SJSA1 (cell line): ENCODE measurements at regions not wholly inside any gene's neighbourhood (a gene's known extent, or its start where the extent isn't known, plus 50 kb on each side); places are given as distances from the start of the nearest gene placed in this dataset.
"Not testable (repeated sequence)": the region's sequence is repeated elsewhere in the genome, so short reads cannot be mapped to it uniquely, and the experiment has no call there.

Experiments
- DNase-seq, 2 experiments: peaks; one replicate each; pipeline ENCODE4 v3.0.0-alpha.2; 2015 to 2020; ENCODE audit warnings: low spot score in 2 of 2, low read depth in 1 of 2
- H3K27ac ChIP-seq: fragments of 250-450 bp; sonication (Bioruptor Pico); 2 replicates; pipeline ENCODE4 v1.5.1; 2020; ENCODE audit warnings: mild to moderate bottlenecking, moderate library complexity
- H3K27me3 ChIP-seq: fragments of 250-450 bp; sonication (Bioruptor Pico); replicated peaks from 2 replicates; pipeline ENCODE4 v1.5.1; 2020; ENCODE audit warnings: mild to moderate bottlenecking, moderate library complexity
- H3K36me3 ChIP-seq: fragments of 250-450 bp; sonication (Bioruptor Pico); 2 replicates; pipeline ENCODE4 v1.5.1; 2020; ENCODE audit warnings: mild to moderate bottlenecking
- H3K4me1 ChIP-seq: fragments of 250-450 bp; sonication (Bioruptor Pico); replicated peaks from 2 replicates; pipeline ENCODE4 v1.6.1; 2021; ENCODE audit warnings: mild to moderate bottlenecking
- H3K4me3 ChIP-seq: fragments of 250-450 bp; sonication (Bioruptor Pico); 2 replicates; pipeline ENCODE4 v1.5.1; 2020; ENCODE audit warnings: mild to moderate bottlenecking
- H3K9me3 ChIP-seq: fragments of 250-450 bp; sonication (Bioruptor Pico); replicated peaks from 2 replicates; pipeline ENCODE4 v1.5.1; 2020; ENCODE audit warnings: mild to moderate bottlenecking

DNA sequence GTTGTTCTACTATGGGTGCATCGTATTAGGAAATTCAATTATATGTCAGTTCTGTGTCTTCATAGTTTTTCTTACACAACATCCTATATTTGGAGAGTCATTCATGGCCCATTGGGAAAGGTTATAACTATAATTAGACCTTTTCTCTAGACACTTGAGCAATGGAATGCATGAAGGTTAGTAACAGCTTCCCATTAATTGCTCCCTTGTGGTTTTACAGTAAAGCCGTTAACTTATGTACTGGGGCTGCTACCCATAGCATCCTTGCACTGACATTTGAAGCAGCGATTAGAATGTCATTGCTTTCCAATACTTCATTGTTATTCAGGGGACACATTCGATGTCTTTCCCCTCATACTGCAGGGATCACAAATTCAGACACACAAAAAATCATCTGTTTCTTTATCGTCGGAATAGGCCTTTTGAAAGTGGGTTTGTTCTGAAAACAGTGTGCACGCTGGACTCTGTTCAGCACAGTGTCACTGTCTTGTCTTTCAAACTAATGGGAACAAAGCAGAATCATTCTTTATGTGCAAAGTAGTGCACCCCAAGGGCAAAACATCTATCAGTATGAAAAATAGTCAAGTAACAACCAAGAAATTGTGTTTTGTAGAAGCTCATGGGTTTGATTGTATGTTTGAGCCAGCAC lies 634.3 kb upstream of the MAP3K7 start:
- H3K36me3 ChIP-seq = no peaks in the 10 kb centered on the region
- no peaks in the 10 kb centered on the region for H3K9me3 ChIP-seq
- H3K4me1 ChIP-seq = no peaks in the 10 kb centered on the region
- DNase-seq = no peak
- H3K27ac ChIP-seq = no peak overlapping the region
- no peaks in the 10 kb centered on the region for H3K27me3 ChIP-seq
- H3K4me3 ChIP-seq = no peak overlapping the region

DNA sequence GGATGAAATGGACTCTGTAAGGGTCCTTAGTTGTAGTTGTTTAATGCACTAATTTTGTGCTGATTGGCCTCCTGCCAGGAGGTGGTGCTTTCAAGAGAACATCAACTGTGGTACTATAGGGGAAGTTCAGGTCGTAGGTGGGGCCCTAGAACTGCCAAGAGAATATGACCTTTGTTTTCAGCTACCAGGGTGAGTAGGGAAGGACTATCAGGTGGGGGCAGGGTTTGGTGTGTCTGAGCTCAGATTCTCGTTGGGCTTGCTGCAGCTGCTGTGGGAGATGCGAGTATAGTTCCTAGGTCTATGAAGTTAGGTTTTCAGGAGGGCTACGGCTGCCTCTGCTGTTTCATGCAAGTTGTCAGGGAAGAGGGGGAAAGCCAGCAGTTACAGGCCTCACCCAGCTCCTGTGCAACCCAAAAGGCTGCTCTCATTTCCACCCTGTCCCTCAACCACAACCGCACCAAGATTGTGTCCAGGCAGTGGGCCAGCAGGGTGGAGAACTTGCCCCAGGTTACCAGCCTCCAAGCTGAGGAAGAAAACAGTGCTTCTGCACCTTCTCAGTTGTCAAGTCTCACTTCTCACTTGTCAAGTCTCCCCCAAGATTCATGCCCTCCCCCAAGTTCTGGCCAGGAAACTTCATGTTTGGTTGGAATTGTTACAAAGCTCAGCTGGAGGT lies 626.5 kb upstream of the MAP3K7 start:
- H3K36me3 ChIP-seq = no peaks in the 10 kb centered on the region
- H3K27ac ChIP-seq = no peak overlapping the region
- DNase-seq = no peak
- H3K4me1 ChIP-seq = no peaks in the 10 kb centered on the region
- H3K27me3 ChIP-seq = no peaks in the 10 kb centered on the region
- H3K9me3 ChIP-seq = no peaks in the 10 kb centered on the region
- H3K4me3 ChIP-seq = no peak overlapping the region

DNA sequence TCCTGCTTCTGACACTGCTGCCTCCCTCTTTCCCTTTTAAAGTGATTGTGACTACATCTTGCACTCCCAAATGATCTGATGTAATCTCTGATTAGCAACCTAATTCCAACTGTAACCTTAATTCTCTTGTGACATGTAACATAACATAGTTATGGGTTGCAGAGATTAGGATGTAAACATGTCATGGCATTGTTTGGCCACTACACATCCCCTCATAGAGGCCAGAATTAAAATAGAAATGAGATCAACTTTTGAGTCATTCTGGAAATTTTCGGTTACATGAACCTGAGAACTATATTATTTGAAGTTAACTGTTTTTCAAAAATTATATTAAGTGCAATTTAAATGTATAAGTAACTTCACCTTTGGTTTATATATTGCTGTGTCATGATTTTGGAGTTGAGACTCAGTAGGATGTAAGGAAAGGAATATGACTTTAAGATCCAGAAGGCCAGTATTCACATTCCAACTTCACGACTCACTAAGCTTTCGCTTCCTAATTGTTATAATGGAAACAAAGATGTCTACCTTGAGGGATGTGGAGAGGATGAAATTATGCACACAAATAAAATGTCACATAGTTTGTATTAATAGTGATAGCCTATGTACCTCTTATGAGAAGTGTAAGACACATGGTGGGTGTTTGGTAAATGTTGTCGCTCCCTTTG lies 611.9 kb upstream of the MAP3K7 start:
- DNase-seq = no peak
- Histone ChIP-seq H3K4me3 (no peak overlapping the region), H3K4me1 (no peaks in the 10 kb centered on the region), H3K9me3 (no peaks in the 10 kb centered on the region), H3K36me3 (no peaks in the 10 kb centered on the region), H3K27ac (no peak overlapping the region), H3K27me3 (no peaks in the 10 kb centered on the region)

DNA sequence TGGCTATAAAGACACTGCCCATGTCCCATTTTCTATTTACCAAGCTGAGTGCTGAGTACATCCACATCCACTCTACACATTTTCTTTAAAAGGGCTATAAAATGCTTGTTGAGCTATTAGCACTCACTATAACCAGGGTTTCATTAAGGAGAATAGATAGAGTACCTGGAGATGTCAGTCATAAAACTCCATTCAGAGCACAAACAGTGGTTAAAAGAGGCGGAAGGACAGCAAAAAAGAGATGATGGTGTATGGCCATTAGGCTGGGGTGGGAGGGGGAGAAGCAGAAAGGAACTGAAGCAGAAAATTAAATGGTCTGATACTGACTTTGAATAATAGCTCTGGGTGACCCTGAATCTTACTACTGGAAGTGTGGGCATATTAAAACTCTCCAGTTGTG lies 609.9 kb upstream of the MAP3K7 start:
- no peaks in the 10 kb centered on the region for H3K9me3 ChIP-seq
- no peaks in the 10 kb centered on the region for H3K36me3 ChIP-seq
- DNase-seq = no peak
- H3K4me3 ChIP-seq = no peak overlapping the region
- H3K27ac ChIP-seq = no peak overlapping the region
- H3K27me3 ChIP-seq = no peaks in the 10 kb centered on the region
- H3K4me1 ChIP-seq = no peaks in the 10 kb centered on the region

DNA sequence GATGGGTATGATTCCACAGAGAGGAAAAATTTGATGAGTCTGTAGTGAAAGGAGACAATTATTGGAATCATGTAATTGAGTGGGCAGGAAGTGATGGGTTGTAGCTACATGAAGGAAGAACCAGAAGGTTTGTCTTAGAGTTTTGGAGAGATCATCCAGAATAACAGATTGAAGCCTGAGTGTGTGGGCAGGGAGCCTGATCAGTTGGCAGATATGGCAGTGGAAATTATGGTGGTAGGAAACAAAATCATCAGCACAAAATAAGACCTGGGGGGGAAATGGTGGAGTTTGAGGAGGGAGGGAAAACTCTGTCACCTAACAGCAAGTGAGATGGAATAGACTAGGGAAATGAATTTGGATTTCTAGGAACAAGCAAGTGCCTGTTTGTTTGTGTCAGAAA lies 606.6 kb upstream of the MAP3K7 start:
- no peak for DNase-seq
- Histone ChIP-seq H3K27me3 (no peaks in the 10 kb centered on the region), H3K4me1 (no peaks in the 10 kb centered on the region), H3K9me3 (no peaks in the 10 kb centered on the region), H3K27ac (no peak overlapping the region), H3K4me3 (no peak overlapping the region), H3K36me3 (no peaks in the 10 kb centered on the region)

DNA sequence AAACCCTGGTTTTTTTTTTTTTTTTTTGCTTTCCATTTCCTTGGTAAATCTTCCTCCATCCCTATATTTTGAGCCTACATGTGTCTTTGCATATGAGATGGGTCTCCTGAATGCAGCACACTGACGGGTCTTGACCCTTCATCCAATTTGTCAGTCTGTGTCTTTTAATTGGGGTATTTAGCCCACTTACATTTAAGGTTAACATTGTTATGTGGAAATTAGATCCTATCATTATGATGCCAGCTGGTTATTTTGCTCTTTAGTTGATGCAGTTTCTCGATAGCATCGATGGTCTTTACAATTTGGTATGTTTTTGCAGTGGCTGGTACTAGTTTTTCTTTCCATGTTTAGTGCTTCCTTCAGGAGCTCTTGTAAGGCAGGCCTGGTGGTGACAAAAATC lies 603.2 kb upstream of the MAP3K7 start:
- not testable (repeated sequence) for H3K36me3 ChIP-seq, H3K27me3 ChIP-seq, H3K4me1 ChIP-seq, H3K27ac ChIP-seq, H3K4me3 ChIP-seq, DNase-seq, H3K9me3 ChIP-seq

DNA sequence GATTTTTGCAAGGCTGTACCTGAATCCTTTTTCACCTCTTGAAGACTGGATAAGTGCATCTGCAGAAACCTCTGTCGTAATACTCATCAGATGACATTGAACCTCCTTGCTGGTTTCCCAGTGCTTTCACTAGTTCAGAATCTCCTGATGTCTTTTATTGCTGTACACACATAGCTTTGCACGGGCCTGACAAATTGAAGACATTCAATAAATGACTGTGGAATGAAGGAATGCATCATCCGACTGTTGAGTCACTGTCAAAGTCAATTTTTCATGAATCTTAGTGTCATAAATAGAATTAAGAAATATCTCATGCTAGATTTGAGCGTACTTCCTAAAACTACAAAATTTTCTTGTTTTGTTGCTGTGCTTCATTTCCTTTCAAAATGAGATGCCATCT lies 598.2 kb upstream of the MAP3K7 start:
- H3K4me3 ChIP-seq = no peak overlapping the region
- H3K9me3 ChIP-seq = no peaks in the 10 kb centered on the region
- no peaks in the 10 kb centered on the region for H3K36me3 ChIP-seq
- H3K27ac ChIP-seq = no peak overlapping the region
- DNase-seq = no peak
- no peaks in the 10 kb centered on the region for H3K27me3 ChIP-seq
- no peaks in the 10 kb centered on the region for H3K4me1 ChIP-seq

DNA sequence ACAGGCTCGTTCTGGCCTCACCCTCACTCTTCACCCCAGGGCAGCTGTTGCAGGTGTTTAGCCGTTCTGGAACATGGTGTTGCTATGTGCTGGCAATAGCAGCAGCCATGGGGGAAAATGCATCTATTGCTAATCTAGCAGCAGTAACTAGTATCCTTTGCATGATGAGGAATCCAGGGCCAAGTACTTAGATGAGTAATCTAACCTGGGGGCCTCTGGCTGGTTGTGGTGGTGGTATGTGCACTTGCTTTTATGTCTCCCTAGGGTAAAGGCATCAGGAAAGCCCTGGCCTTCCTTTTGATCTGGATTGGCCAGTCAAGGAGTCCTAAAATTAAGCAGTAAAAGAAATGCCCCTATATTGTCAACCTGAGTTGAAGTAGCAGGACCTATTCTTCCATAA lies 594.5 kb upstream of the MAP3K7 start:
- Histone ChIP-seq H3K9me3 (no peaks in the 10 kb centered on the region), H3K27ac (no peak overlapping the region), H3K36me3 (no peaks in the 10 kb centered on the region), H3K27me3 (no peaks in the 10 kb centered on the region), H3K4me3 (no peak overlapping the region), H3K4me1 (no peaks in the 10 kb centered on the region)
- DNase-seq = no peak

DNA sequence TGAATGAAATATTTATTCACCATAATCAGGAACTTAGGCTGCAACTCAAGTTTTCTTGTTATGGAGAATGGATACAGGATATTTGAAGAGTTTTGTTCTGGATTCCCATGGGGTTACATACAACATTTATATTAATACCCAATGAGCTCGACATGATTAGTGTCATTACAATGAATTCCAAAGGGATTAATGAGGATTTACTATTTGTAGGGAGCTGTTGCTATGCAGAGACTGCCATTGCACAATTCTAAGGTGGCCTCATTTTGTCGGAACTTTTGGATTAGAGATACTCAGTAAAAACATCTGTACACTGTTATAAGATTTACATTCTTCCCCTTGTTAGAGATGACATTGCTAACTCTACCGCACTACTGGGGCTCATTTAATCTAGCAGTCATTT lies 586.8 kb upstream of the MAP3K7 start:
- Histone ChIP-seq H3K36me3 (no peaks in the 10 kb centered on the region), H3K9me3 (no peaks in the 10 kb centered on the region), H3K4me3 (no peak overlapping the region), H3K27me3 (no peaks in the 10 kb centered on the region), H3K4me1 (no peaks in the 10 kb centered on the region), H3K27ac (no peak overlapping the region)
- no peak for DNase-seq

DNA sequence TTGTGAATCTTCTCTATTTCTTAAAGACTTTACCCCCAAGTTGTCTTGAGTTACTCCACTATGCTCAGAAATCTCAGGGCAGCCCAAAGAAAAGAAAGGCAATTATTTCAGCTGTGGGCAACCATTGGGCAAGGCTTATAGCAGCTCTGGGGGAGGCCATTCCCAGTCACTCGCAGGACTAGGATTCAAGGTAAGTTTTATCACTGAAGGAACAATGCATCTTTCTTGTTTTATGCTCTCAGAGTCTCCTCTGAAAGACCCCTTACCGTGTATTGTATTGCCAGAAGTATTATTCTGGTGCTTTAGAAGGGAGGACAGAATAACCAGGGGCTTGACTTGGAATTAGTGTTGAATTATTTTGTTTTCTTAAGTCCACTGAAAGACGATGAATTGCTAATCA lies 586.3 kb upstream of the MAP3K7 start:
- Histone ChIP-seq H3K27me3 (no peaks in the 10 kb centered on the region), H3K9me3 (no peaks in the 10 kb centered on the region)

DNA sequence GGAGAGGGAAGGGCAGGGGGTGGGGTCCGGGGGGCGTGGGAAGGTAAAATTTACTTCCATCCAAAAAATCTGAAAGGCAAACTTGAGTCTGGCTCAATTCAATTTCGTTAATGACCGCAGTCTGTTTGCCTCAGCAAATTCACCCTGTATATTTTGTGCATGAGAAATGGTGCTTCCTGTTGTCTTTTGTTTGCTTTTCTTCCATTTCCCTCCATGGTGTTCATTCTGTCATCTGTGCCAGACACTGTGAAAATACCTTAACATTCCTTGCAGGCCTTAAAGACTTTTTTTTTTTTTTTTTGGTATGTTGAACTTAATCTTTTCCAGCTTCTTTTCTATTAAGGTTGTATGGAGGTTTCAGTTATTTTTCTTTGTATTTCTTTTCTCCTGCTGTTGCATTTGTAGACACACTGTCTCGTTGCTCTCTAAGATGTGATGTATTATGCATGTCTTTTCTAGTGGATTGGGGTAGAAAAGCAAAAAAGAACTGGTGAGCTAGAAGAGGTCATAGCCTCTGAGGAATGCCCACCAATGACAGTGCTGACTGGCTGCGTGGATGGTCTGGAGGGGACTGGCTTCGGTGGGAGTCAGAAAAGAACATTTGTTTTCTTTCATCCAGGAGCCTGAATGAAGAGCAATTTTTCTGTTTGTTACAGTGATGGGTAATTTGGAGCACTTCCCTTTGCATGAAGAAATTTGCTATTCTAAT lies 585.0 kb upstream of the MAP3K7 start:
- DNase-seq = no peak
- H3K36me3 ChIP-seq = no peaks in the 10 kb centered on the region

More for the DNA sequence above, 586.3 kb upstream of the MAP3K7 start:
- no peaks in the 10 kb centered on the region for H3K36me3 ChIP-seq
- no peak for DNase-seq
- no peaks in the 10 kb centered on the region for H3K4me1 ChIP-seq
- no peak overlapping the region for H3K27ac ChIP-seq
- H3K4me3 ChIP-seq = no peak overlapping the region

DNA sequence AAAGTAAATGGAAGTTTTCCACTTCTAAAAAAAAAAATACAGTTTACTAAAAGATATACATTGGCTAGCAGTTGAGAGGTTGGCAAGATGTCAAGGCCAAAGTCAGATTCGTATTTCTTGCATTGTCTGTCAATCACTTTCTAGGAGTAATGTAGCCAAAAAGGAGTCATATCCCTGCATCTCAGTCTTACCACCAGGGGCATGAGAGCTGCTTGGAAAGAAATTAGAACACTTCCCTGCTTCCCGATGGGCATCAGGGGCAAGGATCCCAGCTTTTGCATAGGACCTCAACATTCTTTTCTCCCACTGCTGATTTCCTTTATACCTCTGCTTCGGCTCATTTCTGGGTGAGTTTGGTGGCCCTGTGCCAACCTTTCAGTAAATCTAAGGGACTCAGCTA lies 581.0 kb upstream of the MAP3K7 start:
- H3K27ac ChIP-seq = no peak overlapping the region
- no peaks in the 10 kb centered on the region for H3K4me1 ChIP-seq
- no peaks in the 10 kb centered on the region for H3K9me3 ChIP-seq
- no peak overlapping the region for H3K4me3 ChIP-seq
- H3K36me3 ChIP-seq = no peaks in the 10 kb centered on the region
- no peaks in the 10 kb centered on the region; the same call in 1 of the 2 replicates for H3K27me3 ChIP-seq
- no peak for DNase-seq

More for the DNA sequence above, 585.0 kb upstream of the MAP3K7 start:
- H3K4me3 ChIP-seq = no peak overlapping the region
- H3K27ac ChIP-seq = no peak overlapping the region
- H3K27me3 ChIP-seq = no peaks in the 10 kb centered on the region; the same call in 1 of the 2 replicates
- H3K4me1 ChIP-seq = no peaks in the 10 kb centered on the region
- H3K9me3 ChIP-seq = no peaks in the 10 kb centered on the region

DNA sequence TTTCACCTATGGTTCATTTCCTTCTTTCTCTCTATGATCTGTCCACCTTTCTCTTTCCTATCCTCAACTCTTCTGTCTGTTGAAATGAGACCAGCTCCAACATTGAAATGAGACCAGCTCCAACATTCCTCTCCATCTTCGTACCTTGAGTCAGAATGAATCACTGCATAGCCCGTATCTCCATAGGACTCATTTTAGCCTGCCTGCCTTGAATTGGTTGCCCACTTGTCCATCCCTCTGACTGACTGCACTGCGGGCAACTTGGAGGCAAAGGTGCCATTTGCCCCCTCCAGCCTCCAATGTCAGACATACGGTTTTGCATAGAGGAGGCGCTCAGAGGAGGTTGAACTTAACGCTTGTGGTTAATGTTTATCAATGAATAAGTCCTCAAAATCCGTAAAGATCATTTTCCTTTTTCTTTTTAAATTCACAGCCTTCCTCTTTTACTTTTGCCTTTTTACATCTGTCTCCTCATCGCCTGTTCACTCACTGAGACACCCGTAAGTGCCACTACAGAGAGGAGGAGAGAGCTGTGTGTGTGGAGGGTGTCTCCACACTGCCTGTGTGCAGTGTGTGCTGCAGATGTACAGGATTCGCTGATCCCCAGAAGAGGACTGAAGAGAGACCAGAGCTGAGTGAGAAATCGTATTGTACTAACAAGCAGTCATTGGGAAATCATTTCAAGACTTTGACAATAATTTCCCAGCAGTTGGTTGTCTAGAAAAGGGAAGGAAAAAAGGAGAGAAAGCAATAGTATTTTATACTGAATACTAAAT lies 579.6 kb upstream of the MAP3K7 start:
- Histone ChIP-seq H3K27ac (no peak overlapping the region), H3K4me3 (no peak overlapping the region), H3K4me1 (no peaks in the 10 kb centered on the region), H3K9me3 (no peaks in the 10 kb centered on the region), H3K27me3 (no peaks in the 10 kb centered on the region; the same call in 1 of the 2 replicates), H3K36me3 (no peaks in the 10 kb centered on the region)
- DNase-seq = no peak
